22Rv1 (cell line): ENCODE measurements at regions not wholly inside any gene's neighbourhood (a gene's known extent, or its start where the extent isn't known, plus 50 kb on each side); places are given as distances from the start of the nearest gene placed in this dataset.
"Not testable (repeated sequence)": the region's sequence is repeated elsewhere in the genome, so short reads cannot be mapped to it uniquely, and the experiment has no call there.

Experiments used
- H3K27ac ChIP-seq: fragments of 450-650 bp; 2 replicates; pipeline ENCODE4 v1.5.1; 2017
- ZFX ChIP-seq: fragments of 450-650 bp; IDR thresholded peaks from 2 replicates; pipeline ENCODE4 v1.6.1; 2017; ENCODE audit warnings: antibody characterized with exemption, borderline replicate concordance
- TF ChIP-seq, protein P1 (sequence below): fragments of 450-650 bp; IDR thresholded peaks from 2 replicates; pipeline ENCODE4 v1.5.1; 2017; ENCODE audit warnings: mild to moderate bottlenecking

DNA sequence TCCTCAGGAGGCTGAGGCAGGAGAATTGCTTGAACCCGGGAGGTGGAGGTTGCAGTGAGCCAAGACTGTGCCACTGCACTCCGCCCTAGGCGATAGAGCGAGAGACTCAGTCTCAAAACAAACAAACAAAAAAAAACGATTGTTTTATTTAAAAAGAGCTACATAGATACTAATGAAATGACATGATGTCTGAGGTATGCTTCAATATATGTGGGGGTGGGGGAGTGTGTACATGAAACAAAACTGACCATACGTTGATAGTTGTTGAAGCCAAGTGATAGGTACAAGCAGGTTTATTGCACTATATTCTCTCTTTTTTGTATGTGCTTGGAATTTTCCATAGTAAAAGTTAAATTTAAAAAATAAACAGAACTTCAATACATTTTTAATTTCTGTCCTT, 240.1 kb downstream of the TFAP2A start:
- H3K27ac ChIP-seq, result no peak overlapping the region
- TF ChIP-seq, protein P1, sequence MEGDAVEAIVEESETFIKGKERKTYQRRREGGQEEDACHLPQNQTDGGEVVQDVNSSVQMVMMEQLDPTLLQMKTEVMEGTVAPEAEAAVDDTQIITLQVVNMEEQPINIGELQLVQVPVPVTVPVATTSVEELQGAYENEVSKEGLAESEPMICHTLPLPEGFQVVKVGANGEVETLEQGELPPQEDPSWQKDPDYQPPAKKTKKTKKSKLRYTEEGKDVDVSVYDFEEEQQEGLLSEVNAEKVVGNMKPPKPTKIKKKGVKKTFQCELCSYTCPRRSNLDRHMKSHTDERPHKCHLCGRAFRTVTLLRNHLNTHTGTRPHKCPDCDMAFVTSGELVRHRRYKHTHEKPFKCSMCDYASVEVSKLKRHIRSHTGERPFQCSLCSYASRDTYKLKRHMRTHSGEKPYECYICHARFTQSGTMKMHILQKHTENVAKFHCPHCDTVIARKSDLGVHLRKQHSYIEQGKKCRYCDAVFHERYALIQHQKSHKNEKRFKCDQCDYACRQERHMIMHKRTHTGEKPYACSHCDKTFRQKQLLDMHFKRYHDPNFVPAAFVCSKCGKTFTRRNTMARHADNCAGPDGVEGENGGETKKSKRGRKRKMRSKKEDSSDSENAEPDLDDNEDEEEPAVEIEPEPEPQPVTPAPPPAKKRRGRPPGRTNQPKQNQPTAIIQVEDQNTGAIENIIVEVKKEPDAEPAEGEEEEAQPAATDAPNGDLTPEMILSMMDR, result no peak
- TF ChIP-seq ZFX, result no peak

DNA sequence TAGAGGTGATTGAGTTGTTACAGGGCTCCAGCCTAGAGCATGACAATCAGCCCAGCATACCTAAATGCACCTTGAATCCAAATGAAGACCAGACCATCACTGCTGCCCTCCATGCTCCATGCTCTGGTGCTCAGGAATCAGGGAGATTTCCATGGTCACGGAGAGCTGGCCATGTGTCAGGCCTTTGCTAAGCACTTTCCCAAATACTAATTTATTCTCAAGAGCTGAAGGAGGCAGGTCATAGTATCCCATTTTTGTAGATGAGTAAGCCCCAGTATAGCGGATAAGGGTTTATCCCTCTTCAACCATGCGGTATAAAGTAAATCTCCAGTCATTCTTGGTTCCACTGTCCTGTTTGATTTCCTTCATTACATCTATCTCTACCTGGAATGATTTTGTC, 240.8 kb downstream of the TFAP2A start:
- H3K27ac ChIP-seq, result no peak overlapping the region

DNA sequence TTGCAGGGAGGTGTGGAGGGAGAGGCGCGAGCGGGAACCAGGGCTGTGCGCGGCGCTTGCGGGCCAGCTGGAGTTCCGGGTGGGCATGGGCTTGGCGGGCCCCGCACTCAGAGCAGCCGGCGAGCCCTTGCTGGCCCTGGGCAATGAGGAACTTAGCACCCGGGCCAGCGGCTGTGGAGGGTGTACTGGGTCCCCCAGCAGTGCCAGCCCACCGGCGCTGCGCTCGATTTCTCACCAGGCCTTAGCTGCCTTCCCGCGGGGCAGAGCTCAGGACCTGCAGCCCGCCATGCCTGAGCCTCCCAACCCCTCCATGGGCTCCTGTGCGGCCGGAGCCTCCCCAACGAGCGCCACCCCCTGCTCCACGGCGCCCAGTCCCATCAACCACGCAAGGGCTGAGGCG, 243.2 kb downstream of the TFAP2A start:
- H3K27ac ChIP-seq, result not testable (repeated sequence)

More for the DNA sequence above, 240.8 kb downstream of the TFAP2A start:
- TF ChIP-seq, protein P1, result no peak
- TF ChIP-seq ZFX, result no peak

DNA sequence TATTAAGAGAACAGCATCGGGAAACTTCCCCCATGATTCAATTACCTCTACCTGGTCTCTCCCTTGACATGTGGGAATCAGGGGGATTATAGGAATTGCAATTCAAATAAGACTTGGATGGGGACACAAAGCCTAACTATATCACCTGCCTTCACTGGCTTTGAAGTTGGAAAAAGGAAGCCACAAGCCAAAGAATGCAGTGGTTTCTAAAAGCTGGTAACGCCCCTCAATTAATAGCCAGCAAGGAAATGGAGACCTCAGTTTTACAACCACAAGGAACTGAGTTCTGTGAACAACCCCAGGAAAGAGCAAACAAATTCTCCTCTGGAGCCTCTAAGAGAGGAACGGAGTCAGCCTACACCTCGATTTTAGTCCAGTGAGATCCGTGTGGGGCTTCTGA, 244.1 kb downstream of the TFAP2A start:
- TF ChIP-seq ZFX, result no peak
- TF ChIP-seq, protein P1, result no peak

DNA sequence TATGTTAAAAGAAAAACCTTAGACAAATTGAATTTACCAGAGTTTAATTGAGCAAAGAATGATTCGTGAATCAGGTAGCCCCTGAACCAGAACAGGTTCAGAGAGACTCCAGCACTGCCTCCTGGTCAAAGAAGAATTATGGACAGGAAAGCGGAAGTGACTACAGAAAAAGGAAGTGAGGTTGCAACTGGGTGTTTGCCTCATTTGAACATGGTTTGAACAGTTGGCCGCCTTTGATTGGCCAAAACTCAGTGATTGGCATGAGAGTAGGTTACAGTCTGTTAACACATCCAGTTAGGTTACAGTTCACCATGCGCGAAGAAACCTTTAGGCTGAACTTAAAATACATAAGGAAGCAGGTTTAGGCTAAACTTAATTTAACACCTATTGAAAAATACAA, 248.8 kb downstream of the TFAP2A start:
- TF ChIP-seq ZFX, result no peak
- TF ChIP-seq, protein P1, result no peak
- H3K27ac ChIP-seq, result no peak overlapping the region

More for the DNA sequence above, 244.1 kb downstream of the TFAP2A start:
- H3K27ac ChIP-seq, result no peak overlapping the region

DNA sequence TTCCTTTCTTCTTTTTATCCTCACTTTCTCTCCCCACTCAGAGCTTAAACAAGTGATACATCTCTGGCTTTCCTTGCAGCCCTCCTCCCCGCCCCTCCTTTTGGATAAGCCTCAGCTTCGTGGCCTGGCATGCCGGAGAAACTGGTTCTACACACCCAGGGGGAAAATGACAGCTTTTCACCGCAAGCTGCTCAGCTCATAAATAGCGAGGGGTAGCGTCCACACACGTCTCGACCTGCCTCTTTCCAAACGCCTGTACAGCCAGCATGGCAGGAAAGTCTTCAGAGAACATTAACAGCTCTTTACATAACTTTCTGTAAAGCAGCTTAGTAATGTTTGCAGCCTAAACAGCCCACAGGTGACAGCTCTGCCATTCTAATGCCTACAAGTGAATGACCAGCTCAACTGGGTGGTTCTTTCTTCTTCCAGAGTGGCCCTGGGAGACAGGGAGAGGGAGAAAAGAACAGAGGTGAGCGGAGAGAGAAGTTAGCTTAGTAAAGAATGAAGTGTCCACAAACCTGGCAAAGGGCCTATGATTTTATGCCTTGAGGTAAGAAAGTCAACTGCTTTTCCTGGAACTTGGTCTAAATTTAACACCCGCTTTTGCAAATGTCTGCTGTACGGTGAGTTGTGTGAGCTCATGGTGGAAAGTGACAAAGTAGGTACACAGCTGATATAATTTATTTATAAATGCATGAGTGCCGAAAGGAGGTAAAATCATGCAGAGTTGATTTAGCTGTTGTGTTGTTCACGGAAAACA, 251.5 kb downstream of the TFAP2A start:
- H3K27ac ChIP-seq, result peak overlapping the region; percentile 97

DNA sequence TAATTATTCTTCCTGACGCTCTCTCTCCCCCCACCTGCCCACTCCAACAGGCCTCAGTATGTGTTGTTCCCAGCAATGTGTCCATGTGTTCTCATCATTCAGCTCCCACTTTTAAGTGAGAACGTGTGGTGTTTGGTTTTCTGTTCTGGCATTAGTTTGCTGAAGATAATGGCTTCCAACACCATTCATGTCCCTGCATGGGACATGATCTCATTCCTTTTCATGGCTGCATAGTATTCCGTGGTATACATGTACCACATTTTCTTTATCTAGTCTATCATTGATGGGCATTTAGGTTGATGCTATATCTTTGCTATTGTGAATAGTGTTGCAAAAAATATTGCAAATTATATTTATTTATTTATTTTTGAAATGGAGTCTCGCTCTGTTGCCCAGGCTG, 258.0 kb downstream of the TFAP2A start:
- TF ChIP-seq, protein P1, result no peak
- no peak for TF ChIP-seq ZFX
- no peak overlapping the region for H3K27ac ChIP-seq

More for the DNA sequence above, 251.5 kb downstream of the TFAP2A start:
- TF ChIP-seq ZFX, result no peak
- TF ChIP-seq, protein P1, result no peak

DNA sequence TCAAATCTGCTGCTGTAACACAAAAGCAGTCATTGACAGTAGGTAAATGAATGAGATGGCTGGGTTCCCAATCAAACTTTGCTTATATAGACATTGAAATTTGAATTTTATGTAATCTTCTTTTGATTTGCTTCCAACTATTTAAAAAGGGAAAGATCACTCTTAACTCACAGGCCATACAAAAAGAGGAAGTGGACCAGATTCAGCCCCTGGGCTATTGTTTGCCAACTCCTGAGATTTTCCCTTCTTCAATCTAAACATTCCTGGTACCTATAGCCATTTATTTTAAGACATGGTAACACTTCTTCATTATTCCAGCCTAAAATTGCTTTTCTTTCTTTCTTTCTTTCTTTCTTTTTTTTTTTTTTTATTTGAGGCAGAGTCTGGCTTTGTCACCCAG, 260.6 kb downstream of the TFAP2A start:
- TF ChIP-seq, protein P1, result no peak
- TF ChIP-seq ZFX, result no peak

More for the DNA sequence above, 260.6 kb downstream of the TFAP2A start:
- no peak overlapping the region for H3K27ac ChIP-seq
